Activated CD4-positive, alpha-beta T cell treated with anti-CD3 and anti-CD28 coated beads for 1 hour (primary cell): ENCODE measurements at regions not wholly inside any gene's neighbourhood (a gene's known extent, or its start where the extent isn't known, plus 50 kb on each side); places are given as distances from the start of the nearest gene placed in this dataset.

Source experiments
- DNase-seq: peaks from one replicate; pipeline ENCODE4 v3.0.0-alpha.2; 2020

DNA sequence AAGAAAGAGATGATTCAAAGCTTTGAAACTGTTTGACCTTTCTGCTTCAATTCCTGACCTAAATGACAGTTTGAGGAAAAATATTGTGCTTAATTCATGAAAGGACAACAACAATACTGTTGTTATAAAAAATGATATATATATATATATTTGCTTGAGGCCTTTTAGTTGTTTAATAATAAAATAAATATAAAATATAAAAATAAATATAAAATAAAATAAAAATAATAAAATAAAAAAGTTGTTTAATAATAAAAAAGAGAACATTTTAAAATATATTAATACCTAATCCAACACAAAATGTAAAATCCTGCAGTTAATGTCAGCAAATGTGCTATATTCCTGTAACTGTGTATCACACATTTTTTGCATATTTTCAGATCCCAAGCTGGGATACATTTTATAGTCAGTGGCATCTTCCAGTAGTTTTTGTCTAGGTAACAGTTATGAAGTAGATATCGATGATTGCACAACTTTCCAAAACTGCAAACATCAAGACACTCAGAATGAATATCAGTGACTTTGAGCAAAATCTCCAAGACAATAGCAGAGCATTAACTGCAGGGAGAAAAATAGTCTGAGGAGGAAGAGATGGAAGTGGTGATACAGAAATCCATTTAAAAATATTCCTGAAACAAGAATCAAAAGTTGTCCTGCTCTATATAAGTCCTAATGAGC lies 375.5 kb upstream of the KLHL1 start:
- no peak for DNase-seq

DNA sequence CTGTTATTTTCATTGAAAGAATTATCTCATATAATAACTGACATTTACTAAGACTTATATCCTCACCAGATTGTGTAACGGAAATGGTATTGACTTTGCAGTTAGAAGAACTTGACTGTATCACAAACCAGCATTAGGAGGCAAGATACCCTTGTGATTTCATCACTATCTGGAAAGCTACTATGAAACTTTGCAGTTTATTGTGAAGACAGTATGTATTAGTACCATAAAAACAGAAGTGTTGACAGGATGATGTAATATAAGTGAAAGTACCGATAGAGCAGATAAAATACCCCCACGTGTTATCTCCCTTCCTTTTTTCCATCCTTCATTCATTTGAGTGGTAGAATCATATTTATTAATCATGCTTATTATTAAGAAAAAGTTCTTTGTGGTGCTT lies 365.7 kb upstream of the KLHL1 start:
- no peak for DNase-seq

DNA sequence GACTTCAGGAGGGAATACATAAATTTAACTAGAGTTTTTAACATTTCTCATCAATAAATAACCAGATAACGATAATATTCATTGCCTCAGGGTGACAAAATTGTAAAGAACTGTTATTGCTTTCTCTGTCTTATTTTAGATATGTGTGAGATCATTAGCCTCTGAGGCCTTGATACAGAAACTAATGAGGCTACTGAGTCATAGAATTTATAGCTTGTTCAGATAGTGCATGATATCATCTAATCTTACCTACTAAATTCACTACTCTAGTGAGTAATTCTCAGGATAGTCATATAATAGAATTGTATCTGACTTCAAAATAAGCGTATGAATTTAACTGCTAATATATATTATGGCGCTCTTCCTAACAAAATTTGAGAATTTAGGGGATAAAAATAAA lies 360.8 kb upstream of the KLHL1 start:
- DNase-seq = no peak

DNA sequence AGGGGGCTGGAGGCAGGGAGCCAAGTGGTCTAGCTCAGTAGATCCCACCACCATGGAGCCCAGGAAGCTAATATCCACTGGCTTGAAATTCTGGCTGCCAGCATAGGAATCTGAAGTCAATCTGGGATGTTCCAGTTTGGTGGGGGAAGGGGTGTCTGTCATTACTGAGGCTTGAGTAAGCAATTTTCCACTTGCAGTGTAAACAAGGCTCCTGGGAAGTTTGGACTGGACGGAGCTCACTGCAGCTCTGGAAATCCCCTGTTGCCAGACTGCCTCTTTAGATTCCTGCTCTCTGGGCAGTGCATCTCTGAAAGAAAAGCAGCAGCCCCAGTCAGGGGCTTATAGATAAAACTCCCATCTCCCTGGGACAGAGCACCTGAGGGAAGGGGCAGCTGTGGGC lies 349.2 kb upstream of the KLHL1 start:
- no peak for DNase-seq

DNA sequence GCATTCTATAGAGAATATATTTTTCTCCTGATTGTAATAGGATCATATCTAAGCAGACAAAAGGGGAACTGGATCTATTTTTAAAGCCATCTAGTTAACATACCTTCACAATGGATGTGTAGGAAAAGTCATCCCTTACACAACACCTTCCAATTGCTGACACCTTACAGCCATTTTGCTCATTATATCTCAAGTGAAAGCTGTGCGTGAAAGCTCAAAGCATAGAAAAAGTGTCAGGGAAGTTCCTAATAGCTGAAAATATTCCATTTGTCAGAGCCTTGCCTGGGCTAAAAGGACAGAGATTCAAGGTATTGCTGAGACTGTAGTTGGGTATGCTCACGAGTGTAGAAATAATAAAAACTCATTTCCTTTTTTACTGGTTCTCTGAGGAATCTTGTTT lies 340.6 kb upstream of the KLHL1 start:
- no peak for DNase-seq

DNA sequence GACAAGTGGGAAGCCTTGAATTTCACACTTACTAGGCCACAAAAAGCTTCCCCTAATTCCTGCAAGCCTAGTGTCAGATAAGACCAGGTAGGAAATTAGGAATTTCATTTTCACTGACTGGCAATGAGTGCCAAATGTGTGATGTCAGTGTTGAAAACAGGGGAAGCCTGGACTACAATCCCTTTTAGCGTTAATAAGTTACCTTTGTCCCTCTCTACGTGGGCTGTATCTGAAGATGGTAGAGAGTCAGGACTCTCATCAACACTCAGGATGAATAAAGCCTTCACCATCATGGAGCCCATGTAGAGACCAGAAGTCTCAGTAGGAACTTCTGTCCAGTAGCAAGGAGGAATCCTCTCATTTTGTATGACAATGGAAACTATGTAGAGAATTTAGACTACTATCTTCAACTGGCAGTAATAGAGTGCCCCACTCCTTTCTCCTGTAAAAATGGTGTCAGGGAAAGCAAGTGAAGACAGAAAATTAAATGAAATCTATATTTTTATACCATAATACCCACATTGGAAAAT lies 324.1 kb upstream of the KLHL1 start:
- no peak for DNase-seq

DNA sequence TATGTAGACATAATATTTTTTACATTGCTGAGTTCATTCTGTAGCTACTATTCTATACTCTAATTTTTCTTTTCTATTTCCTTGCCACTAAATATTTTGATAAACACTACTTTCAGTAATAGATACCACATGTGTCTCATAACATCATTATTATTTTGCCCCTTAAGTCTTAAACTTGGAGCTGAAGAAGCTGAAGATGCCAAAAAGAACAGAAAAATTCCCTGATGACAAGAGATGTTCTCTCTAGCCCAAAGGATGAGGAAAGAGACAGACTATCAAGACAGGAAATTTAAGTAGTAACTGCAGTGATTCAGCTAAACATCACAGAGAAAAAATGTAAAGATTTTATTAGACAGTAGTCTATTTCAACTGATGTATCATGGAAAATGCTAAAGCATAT lies 322.0 kb upstream of the KLHL1 start:
- no peak for DNase-seq

DNA sequence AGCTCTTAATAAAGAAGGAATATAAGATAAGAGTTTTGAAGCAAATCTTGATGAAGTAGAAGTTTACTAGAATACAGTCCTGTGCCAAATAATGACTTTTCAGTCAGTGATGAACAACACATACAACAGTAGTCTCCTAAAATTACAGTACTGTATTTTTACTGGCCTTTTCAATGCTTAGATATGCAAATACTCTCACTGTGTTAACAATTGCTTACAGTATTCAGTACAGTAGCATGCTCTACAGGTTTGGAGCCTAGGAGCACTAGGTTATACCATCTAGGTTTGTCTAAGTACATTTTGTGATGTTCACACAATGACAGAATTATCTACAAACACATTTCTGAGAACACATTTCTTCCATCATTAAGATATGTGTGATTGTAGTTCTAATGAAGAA lies 316.7 kb upstream of the KLHL1 start:
- DNase-seq = no peak

DNA sequence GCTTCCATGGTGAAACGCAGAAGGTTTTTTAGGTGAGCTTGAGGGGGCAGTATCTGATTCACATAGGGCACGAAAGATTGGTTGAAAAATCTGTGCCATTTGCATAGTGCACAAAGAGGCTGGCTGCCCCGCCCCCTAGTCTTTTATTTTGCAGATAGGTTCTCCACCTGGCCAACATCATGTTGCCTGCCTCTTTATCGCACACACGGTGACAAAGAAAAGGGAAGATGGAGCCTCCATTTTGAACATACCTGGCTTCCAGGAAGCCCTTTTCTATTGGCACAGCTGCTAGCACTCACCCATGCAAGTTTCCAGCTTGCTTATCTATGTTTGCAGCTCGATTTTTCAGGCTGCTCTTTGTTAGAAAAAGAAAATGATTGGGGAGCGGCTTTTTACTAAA lies 316.2 kb upstream of the KLHL1 start:
- DNase-seq = no peak

DNA sequence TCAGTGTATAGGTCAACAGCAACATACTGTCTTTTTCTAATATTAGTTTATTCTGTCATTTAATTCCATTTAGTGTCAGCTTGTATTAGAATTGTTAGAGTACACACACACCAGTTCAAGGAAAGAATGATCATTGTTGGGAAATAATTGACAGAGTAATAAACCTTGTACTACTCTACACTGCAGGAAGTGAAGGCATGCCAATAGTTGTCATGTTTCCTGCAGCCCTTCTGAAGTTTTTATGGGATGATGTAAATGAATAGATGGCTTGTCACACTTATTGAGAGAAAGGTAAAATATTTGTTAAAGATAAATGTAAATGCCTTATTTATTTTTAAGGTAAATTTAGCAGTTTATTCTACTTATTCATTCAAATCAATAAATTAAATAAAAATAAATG lies 306.9 kb upstream of the KLHL1 start:
- DNase-seq = no peak

DNA sequence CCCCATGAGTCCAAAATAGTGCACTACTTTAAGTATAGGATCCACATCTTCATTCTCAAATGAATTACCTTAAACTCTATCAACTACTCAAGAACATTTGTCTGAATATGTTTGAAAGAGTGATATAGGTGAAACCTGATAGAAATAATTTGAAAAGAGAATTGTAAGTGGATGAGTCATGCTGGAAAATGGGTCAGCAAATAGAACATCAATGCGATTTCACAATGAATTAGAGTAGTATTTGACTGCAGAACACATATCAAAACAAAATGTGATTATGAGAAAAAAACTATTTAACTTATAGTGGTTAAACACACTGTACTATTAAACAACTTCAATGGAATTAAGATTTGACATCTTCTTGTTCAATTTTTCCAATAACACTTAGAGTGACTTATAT lies 300.6 kb upstream of the KLHL1 start:
- no peak for DNase-seq

DNA sequence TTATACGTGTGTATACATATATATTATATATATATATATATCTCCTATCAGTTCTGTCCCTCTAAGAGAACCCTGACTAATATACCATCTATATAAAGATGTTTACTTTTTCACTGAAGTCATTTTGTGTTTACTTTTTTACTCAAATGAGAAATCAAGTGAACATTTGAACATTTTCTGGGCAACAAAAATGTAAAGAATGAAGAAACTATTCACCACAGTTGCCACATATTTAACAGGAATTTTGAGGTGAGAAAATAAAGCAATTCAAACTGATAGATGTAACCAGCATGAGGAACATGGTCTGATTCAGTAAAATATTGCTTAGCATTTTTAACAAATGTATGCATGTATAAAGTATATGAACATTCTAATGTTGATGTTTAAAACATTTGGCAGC lies 299.2 kb upstream of the KLHL1 start:
- DNase-seq = no peak

DNA sequence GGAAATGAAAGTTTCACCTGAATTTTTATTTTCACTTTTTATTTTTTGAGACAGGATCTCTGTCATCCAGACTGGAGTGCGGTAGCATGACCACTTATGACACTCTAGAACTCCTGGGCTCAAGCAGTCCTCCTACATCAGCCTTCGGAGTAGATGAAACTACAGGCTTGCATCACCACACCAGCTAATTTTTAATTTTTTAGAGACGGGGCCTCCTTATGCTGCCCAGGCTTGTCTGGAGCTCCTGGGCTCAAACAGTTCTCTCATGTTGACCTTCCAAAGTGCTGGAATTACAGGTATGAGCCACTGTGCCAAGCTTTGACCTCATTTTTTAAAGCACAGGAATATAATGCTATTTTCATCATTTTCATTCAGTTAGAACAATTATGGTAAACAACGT lies 297.0 kb upstream of the KLHL1 start:
- no peak for DNase-seq

DNA sequence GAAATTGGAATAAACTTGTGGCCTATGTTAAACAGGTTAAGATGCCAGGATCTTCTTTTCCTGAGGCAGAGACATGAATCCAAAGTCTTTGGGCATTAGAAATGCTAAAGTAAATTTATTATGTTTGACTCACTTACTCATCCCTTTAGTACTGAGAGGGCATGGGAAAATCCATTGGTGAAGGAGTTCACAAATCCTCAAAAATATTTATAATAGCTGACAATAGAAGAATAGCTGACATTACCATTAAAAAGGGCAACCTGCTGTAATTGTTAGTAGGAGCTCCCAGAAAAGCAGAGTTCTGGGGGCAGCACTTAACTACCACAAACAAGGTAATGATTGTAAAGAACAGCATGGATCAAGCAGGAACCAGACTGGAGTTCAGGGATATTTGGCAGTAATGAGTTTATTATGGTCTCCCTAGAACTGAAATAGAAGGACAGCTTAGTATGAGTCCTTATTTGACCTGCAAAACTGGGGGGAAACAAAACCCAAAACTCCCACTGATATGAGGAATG lies 285.8 kb upstream of the KLHL1 start:
- DNase-seq = no peak

DNA sequence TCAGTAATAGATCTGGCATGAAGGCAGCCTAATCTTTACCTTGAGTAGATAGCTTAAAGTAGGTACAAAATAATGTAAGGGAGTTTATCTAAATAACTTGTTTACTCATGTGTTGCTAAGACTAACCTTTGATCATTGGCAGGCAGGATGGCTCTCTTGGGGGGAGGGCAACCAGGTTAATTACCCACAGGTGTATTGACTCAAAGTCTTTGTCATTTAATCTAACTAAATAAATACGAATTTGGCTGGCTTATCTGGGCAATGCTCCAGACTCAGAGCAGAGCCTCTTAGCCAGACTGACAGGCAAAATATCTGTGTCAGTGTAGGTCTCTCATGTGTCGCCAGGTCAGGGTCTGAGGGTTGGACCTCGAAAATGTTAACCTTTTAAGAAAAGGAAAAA lies 283.4 kb upstream of the KLHL1 start:
- DNase-seq = no peak

DNA sequence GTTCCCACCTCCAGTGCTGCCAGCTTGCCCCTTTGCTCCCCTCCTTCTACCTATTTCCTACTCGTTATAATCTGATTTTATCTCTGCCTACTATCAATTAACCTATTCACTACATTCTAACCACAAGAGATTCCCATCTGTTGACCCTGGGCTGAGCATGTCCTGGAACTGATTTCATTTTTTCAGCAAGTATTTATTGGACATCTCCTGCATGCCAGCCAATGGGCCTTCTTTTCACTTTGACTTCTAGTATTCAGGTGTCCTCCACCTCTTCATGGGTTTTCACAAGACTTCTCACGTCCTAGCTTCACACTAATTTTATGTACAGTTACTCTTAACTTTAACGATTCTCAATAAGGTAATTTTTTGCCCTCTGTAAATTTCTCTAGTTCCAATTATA lies 282.7 kb upstream of the KLHL1 start:
- DNase-seq = no peak

DNA sequence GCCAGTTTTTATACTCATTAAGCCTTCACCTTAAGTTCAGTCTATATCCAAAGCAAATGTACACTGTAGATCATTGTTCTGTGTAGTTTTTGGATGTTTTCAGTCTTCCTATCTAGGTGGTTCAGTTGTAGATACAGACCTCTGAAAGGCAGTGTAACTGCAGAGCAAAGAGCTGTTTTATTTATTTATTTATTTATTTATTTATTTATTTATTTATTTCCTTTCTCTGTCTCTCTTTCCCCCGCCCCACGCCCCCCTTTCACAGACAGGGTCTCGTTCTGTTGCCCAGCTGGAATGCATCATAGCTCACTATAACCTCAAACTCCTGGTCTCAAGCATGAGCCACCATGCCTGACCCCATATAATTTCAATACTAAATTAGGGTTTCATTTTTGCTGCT lies 281.8 kb upstream of the KLHL1 start:
- DNase-seq = no peak

DNA sequence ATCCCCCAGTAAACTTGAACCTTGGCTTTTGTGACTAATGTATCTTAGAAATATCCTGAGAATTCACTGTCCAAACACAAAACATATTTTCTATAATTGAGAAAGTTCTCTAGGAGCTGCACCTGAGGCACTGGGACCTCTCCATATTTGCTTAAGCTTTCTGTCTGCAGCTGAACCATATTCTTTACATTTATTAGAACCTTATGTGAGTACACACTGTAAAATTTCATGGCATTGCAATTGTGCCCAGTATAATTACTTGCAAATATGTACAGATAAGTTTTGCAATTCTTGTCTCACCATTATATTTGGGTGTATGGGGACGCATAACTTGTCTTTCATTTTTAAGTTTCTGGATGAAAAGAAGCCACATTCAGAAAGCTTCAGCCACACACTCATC lies 280.7 kb upstream of the KLHL1 start:
- DNase-seq = no peak

DNA sequence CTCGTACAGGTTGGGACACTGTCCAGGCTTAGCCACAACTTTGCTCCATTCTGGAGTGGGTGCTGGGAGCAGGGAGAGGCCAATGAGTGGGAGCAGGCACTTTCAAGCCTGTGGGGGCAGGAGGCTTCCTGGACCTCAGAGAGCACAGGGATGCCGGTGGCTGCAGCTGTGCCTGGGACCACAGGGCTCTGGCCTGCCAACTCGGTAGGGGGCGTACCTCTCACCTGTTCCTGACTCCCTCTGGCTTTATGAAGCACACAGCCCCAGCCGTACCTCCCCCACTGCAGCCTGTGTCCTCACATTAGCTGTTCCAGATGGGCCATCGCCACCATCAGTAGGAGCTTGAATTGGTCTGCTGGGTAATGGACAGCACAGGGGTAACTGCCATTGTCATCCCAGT lies 278.7 kb upstream of the KLHL1 start:
- DNase-seq = no peak

DNA sequence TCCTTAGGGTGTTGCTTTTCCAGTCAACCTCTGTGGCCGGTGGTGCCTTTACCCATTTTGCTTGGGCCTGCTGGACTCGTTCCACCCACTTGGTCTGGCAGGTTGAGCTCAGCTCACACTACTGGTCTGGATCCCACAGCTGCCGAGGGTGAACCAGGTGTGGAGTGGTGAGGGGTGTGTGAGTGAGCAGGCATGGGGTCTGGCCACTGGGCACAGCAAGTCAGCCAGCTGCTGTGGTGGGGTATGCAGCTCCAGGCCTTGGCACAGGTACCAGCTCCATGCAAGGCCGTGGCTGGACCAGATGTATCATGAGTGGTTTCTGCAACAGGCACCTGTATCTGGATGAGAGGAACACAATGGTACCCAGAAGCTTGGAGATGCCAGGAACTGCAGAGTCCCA lies 277.6 kb upstream of the KLHL1 start:
- DNase-seq = no peak

DNA sequence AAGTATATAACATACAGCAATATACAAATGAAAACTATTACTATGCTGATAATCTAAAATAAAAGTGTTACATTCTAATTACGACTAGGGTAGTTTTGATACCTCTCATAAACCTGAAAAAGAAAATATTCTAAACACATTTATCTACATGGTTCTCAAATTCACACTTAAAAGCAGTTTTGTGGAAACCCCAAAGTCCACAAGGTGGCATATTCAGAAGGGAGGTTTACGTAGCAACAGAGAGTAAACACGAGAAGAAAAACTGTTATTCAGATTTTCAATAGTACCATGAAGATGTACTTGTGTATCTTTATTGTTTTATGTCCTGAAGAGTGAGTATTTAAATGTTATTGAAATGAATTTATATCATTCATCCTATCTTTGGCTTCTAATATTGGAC lies 275.9 kb upstream of the KLHL1 start:
- DNase-seq = no peak

DNA sequence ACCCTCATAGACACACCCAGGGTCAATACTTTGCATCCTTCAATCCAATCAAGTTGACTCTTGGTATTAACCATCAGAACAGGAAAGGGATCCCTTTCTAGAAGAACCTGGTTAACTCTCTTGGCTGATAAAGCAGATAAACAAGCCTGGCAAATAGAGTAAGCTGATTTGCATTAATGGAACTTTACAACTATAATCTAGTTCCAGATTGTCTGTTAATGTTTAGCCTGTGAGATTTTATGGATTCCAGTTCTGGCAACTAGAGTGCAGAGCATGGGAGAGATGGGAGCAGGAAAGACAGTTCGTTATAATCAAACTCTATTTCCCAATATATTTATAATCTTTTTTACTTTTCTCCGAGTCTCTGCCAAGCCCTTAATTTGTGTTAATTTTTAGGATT lies 272.6 kb upstream of the KLHL1 start:
- no peak for DNase-seq

DNA sequence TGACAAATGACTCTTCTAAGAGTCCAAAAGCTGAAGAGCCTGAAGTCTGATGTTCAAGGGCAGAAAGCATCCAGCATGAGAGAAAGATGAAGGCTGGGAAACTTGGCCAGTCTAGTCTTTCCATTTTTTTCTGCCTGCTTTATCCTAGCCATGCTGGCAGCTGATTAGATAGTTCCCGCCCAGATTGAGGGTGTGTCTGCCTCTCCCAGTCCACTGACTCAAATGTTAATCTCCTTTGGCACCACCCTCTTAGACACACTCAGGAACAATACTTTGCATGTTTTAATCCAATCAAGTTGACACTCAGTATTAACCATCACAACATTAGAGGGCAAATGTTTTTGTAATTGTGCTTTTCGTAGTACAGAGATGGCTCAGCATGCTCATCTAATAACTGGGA lies 267.5 kb upstream of the KLHL1 start:
- no peak for DNase-seq

DNA sequence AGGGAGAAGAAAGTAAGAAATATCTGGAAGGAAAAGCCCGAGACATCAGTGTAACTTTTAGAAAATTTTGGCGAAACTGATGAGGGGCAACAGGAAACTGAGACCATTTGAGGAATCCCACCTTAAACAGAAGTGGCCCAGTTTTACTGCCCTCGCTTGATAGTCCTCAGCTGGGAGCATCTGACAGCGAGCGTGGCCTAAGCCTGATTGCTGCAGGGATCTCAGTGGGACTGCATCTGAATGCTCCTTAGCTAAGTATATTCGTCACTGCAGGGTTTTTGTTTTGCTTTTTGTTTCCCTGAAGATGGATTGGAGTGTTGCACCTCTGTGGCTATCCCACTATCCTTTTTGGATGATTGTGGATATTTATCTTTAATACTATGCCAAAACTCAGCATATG lies 262.7 kb upstream of the KLHL1 start:
- no peak for DNase-seq

DNA sequence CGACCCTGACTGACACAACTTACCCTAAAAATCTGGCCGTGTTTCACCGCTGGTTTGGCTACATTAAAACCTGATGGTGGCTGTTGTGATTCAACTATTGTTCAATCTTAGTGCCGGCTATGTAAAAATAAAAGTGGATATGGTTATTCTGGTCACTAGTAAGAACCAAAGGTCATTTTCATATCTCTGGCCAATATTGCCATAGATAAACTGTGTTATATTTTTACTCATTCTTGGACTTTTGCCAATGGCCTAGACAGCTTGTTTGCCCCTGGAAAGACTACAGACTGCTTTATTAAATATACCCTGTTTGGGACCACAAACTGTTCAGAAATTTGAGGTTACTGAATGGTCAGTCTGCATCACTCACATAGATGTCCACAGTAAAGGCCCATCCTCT lies 258.5 kb upstream of the KLHL1 start:
- DNase-seq = no peak
